ENCODE measurements at regions not wholly inside any gene's neighbourhood (a gene's known extent, or its start where the extent isn't known, plus 50 kb on each side); places are given as distances from the start of the nearest gene placed in this dataset.

DNA sequence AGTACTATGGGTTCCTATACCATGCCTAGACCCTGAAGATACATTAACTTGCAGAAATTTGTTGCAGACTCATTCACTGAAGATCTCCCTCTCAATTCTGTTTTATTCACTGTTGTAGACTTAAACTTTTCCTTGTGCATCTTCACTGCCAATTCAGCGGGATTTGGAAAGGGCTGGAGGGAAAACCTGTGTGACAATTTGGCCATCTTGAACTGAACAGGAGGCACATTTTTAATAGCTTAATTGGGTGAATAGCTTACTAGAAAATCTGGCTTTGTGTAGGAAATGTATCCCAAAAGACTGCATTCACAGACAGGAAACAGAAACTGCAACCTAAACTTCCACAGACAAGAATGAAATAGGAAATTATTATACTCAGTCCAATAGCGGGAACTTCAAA lies 512.3 kb downstream of the XIRP2 start:
- TF ChIP-seq, protein P1, sequence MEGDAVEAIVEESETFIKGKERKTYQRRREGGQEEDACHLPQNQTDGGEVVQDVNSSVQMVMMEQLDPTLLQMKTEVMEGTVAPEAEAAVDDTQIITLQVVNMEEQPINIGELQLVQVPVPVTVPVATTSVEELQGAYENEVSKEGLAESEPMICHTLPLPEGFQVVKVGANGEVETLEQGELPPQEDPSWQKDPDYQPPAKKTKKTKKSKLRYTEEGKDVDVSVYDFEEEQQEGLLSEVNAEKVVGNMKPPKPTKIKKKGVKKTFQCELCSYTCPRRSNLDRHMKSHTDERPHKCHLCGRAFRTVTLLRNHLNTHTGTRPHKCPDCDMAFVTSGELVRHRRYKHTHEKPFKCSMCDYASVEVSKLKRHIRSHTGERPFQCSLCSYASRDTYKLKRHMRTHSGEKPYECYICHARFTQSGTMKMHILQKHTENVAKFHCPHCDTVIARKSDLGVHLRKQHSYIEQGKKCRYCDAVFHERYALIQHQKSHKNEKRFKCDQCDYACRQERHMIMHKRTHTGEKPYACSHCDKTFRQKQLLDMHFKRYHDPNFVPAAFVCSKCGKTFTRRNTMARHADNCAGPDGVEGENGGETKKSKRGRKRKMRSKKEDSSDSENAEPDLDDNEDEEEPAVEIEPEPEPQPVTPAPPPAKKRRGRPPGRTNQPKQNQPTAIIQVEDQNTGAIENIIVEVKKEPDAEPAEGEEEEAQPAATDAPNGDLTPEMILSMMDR (IDR thresholded peaks at IDR 0.05): no peak
- TF ChIP-seq EZH2 (IDR thresholded peaks at IDR 0.05; ENCODE audit: borderline replicate concordance, insufficient read depth, low read depth, low read length, poor library complexity, severe bottlenecking): no peak
